ENCODE measurements at regions not wholly inside any gene's neighbourhood (a gene's known extent, or its start where the extent isn't known, plus 50 kb on each side); places are given as distances from the start of the nearest gene placed in this dataset.

DNA sequence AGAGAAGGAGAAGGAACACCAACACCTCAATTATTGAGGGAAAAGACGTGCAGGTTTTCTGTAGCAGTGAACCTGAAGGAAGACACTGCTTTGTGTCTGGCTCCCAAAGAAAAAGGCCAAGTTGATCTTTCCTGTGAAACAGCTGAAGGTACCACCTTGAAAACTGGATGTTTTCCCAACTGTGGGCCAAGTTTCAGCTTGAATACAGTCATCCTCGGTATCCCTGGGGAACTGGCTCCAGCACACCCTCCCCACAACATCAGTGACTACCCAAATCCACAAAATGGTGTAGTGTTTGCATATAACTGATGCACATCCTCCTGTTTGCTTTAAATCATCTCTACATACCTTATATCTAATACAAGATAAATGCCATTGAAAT is 297.0 kb upstream of the PITRM1 start:
- TF ChIP-seq, protein P1, sequence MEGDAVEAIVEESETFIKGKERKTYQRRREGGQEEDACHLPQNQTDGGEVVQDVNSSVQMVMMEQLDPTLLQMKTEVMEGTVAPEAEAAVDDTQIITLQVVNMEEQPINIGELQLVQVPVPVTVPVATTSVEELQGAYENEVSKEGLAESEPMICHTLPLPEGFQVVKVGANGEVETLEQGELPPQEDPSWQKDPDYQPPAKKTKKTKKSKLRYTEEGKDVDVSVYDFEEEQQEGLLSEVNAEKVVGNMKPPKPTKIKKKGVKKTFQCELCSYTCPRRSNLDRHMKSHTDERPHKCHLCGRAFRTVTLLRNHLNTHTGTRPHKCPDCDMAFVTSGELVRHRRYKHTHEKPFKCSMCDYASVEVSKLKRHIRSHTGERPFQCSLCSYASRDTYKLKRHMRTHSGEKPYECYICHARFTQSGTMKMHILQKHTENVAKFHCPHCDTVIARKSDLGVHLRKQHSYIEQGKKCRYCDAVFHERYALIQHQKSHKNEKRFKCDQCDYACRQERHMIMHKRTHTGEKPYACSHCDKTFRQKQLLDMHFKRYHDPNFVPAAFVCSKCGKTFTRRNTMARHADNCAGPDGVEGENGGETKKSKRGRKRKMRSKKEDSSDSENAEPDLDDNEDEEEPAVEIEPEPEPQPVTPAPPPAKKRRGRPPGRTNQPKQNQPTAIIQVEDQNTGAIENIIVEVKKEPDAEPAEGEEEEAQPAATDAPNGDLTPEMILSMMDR (IDR thresholded peaks at IDR 0.05): no peak
- TF ChIP-seq POLR2A (IDR thresholded peaks at IDR 0.05): no peak
